ENCODE measurements at regions not wholly inside any gene's neighbourhood (a gene's known extent, or its start where the extent isn't known, plus 50 kb on each side); places are given as distances from the start of the nearest gene placed in this dataset.

DNA sequence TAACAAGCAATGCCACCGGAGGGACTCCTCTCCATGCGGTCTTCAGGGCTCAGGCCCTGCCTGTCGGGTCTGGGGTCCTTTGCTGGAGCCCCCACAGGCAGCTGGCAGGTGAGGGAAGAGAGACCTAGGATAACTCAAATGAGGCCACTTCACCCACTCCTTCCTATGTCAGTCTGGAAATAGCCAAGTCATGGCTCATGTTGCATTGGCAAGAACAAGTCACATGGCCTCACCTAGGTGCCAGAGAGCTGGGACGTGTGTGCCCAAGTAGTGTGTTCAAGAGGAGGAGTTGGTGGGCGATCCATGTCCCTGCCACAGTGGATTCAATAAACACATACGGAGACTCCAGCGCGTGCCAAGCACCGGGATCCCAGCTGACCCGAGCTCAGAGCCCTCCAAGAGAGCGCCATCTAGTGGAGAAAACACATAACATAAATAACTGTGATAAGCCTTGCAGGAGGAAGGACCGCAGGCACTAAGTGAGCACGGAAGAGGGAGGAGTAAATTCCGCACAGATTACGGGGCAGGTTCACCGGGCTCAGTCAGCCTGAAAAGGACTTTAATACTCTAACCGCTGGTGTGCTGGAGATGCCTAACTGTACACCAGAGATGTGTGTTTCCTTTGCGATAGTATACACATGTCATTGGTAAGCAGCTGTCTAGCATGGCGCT, 580.8 kb downstream of the CCDC171 start:
- peak; percentile 34 to 44 for DNase-seq

GRCh38 chr9:16134351-16134750, 581.5 kb downstream of the CCDC171 start:
- no peak for DNase-seq

- no peak for DNase-seq
These were observed 583.1 kb downstream of the CCDC171 start for GRCh38 chr9:16135968-16136367.

GRCh38 chr9:16136451-16136850, 583.6 kb downstream of the CCDC171 start:
- DNase-seq = no peak

DNA sequence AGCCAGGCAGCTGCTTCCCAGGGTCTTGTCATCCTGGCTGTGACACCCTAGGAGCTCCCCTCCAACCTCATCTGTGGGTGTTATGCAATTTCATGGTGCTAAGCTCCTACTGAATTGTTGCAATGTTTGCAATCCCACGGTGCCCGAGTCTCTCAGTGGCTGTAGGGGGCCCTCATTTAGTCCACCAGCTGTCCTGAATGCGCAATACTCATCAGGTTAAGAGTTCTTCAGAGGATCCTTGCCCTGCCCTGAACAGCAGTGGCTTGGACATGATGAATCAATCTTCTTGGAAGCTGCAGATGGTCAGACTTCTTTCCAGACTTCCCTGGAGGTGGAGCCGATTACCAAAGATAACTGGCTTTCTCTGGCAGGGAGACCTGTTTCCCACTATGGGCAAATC, 584.1 kb downstream of the CCDC171 start:
- DNase-seq = no peak

GRCh38 chr9:16138561-16139491, 586.0 kb downstream of the CCDC171 start:
- no peak for DNase-seq

GRCh38 chr9:16139774-16140173, 586.9 kb downstream of the CCDC171 start:
- no peak for DNase-seq

DNA sequence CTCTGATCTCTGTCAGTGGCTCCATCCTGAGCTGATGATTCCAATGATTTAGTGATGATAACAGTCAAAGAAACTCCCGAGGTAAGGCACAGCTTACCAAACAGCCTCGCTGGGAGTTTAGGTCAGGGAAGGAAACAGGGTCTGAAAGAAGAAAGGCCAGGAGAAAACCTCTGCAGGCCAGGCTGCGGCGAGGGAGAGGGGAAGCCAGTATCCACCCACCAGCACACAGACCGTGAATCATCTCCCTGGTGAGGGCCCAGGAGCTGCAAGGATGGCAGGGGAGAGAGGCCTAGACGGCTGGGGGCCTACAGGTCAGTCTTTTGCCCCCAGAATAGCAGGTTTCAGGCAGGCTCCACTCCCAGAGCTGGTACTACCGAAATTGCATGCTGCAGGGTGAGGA, 590.5 kb downstream of the CCDC171 start:
- no peak for DNase-seq

GRCh38 chr9:16143947-16144890, 591.4 kb downstream of the CCDC171 start:
- no peak for DNase-seq

DNA sequence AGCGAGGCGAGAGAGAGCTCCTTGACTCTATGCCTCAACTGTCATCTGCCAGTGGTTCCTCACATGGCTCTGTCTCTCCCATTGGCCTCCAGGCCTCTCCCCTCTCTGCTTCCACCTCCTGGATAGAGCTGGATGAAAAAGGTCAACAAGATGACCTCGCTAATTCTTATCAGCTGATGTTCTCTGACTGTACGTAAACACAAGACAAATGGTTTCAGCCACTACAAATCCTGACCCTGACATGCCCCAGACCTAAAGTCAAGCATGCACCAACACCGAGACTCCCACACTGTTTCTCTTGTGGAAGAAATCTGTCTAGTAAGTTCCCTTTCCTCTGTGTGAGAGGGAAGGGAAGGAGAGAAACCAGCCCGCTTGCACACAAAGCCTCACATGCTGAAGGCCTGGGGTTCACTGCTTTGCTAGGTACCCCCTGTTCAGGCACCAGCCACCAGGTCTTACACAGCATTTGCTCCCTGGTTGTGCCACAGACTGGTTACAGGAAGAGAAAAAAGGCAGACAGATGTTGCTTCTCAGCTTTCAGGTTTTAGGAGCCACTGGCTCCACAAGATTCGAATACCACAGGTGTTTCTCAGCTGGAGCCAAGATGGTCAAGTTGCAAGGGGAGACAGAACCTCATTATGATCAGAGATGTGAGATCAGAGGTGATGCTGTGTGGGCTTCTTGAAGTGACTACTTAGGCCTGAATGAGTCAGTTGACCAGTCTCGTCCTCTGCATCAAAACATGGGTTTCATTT, 592.5 kb downstream of the CCDC171 start:
- no peak for DNase-seq

GRCh38 chr9:16147726-16148125, 594.9 kb downstream of the CCDC171 start:
- no peak for DNase-seq

DNA sequence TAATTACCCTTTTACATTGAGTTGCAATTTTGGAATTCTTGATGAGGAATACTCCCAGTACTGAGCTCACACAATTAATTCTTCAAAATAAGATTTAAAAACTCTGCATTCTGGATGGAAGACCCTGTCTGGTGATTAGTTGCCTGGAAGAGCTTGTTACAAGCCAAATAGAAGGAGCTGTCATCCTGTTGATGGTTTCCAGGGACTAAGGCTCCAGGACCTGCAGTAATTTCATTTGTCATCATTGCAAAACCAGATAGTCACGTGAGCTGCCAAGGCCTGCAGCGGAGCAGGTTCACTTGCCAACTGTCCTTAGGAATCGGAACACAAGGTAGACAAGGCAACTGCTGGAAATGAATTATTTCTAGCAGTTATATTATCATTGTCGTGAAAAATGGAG, 597.7 kb downstream of the CCDC171 start:
- no peak for DNase-seq

- DNase-seq = no peak
These were observed 598.3 kb downstream of the CCDC171 start for GRCh38 chr9:16150938-16151650.

DNA sequence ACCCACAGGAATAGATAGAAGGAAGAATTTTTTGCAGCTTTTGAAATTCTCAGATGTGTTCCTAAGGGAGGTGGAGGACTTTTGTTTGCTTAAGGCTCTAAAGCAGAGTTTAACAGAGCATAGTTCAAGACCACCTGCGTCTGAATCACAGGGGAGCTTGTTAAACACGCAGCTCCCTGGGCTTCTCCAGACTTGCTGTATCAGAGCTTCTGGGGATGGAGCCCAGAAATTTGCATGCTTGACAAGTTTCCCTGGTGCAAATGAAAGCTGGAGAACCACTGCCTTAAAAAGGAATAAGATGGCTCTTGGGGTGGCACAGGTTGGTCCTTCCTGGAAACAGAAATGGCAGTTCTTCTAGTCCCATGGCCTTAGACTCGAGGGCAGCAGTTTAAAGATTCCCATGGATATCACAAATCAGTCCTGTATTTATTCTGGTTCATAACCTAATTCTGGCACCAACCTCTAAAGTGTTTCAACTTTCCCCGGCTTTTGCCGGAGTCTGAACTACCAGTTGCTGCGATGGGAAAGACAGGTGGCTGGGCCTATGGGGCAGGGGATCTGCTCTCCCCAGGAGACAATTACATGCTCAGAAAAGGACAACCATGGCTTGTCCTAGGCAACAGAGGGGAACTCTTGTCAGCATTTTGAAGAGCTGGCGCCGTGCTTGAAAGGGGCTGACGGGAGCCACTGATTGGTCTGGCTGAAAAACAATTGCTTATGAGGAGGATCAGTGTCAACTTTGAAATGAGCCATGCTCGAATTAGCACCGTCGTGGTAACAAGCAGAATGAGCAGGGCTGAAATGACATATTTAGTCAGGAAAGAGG, 599.6 kb downstream of the CCDC171 start:
- DNase-seq = peak in 1 of 2 experiments; percentile 7

GRCh38 chr9:16153221-16153620, 600.4 kb downstream of the CCDC171 start:
- no peak for DNase-seq

GRCh38 chr9:16153741-16154140, 600.9 kb downstream of the CCDC171 start:
- DNase-seq = no peak

GRCh38 chr9:16154521-16155078, 601.8 kb downstream of the CCDC171 start:
- DNase-seq = no peak

- no peak for DNase-seq
These were observed 603.0 kb downstream of the CCDC171 start for GRCh38 chr9:16155878-16156277.

GRCh38 chr9:16157216-16157615, 604.4 kb downstream of the CCDC171 start:
- no peak for DNase-seq

DNA sequence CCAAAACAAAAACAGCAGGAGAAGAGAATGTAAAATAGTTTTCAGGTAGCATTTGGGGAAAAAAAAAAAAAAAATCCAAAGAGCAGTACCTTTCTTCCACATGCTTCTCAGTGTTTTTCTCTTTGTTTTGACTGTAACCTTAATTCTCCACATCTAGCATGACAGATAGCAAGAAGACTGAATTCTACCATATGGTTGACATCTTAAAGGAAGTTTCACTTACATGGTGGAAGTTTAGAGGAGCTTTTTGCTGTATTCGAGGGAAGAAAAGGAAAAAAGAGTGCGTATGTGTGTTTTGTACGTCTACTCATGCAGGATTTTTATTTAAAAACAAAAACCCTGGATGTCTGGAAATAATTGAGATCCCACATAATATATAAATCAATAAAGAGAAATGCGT, 604.8 kb downstream of the CCDC171 start:
- DNase-seq = no peak

All from NCI-H2081 (cell line).